ENCODE measurements at regions not wholly inside any gene's neighbourhood (a gene's known extent, or its start where the extent isn't known, plus 50 kb on each side); places are given as distances from the start of the nearest gene placed in this dataset.

GRCh38 chr2:175430236-175430635, 248.7 kb upstream of the ATP5MC3 start:
- TF ChIP-seq NR2C2 (CRISPR knock-in tag; IDR thresholded peaks at IDR 0.05): no peak
- TF ChIP-seq CTCF (IDR thresholded peaks at IDR 0.05): no peak
- no peak for TF ChIP-seq IRF2 (CRISPR knock-in tag; IDR thresholded peaks at IDR 0.05; ENCODE audit: borderline replicate concordance, low read depth)
- TF ChIP-seq FOXP1 (CRISPR knock-in tag; IDR thresholded peaks at IDR 0.05; ENCODE audit: borderline replicate concordance): no peak
- TF ChIP-seq ZNF121 (CRISPR knock-in tag; IDR thresholded peaks at IDR 0.05): no peak
- no peak for TF ChIP-seq FOXJ3 (CRISPR knock-in tag; IDR thresholded peaks at IDR 0.05; ENCODE audit: borderline replicate concordance)
- TF ChIP-seq SMAD3 (CRISPR knock-in tag; IDR thresholded peaks at IDR 0.05; ENCODE audit: borderline replicate concordance): no peak
- TF ChIP-seq ATF3 (CRISPR knock-in tag; conservative IDR thresholded peaks at IDR 0.05): no peak
- TF ChIP-seq JUN (CRISPR knock-in tag; IDR thresholded peaks at IDR 0.05): no peak
